GM12891 (cell line): ENCODE measurements at regions not wholly inside any gene's neighbourhood (a gene's known extent, or its start where the extent isn't known, plus 50 kb on each side); places are given as distances from the start of the nearest gene placed in this dataset.

Source experiments
- POLR2A ChIP-seq: IDR thresholded peaks from 2 replicates; pipeline ENCODE4 v1.6.1; 2011; ENCODE audit warnings: low read depth, low read length, control low read depth
- POLR2AphosphoS5 ChIP-seq: IDR thresholded peaks from 2 replicates; pipeline ENCODE4 v1.6.1; 2011; ENCODE audit warnings: low read depth, low read length, control low read depth
- SPI1 ChIP-seq: IDR thresholded peaks from 2 replicates; pipeline ENCODE4 v1.6.1; 2011; ENCODE audit warnings: low read depth, low read length, control low read depth
- TAF1 ChIP-seq: IDR thresholded peaks from 2 replicates; pipeline ENCODE4 v1.6.1; 2011; ENCODE audit warnings: low read depth, low read length, control low read depth

GRCh38 chr2:183926433-183926832 lies 671.9 kb upstream of the ZNF804A start:
- no peak for TF ChIP-seq POLR2A
- no peak for TF ChIP-seq POLR2AphosphoS5
- TF ChIP-seq TAF1: no peak
- TF ChIP-seq SPI1: no peak
